Body of pancreas (tissue), 4 donors: ENCODE measurements at regions not wholly inside any gene's neighbourhood (a gene's known extent, or its start where the extent isn't known, plus 50 kb on each side); places are given as distances from the start of the nearest gene placed in this dataset.

Experiments used
- CTCF ChIP-seq, 7 experiments: fragments of 450-650 bp in 4 of 7; fragments of 200-600 bp in 3 of 7; sonication (generic) in 3 of 7; IDR thresholded peaks; one replicate each; pipeline ENCODE4 v1.5.1; 2016 to 2019; ENCODE audit warnings: antibody characterized with exemption in 7 of 7
- POLR2A ChIP-seq, 3 donors: fragments of 450-650 bp; IDR thresholded peaks; one replicate each; pipeline ENCODE4 v1.6.1; 2016; ENCODE audit warnings: antibody characterized with exemption in 3 of 3, mild to moderate bottlenecking in 2 of 3

GRCh38 chr16:11425140-11425539 is 79.9 kb downstream of the RMI2 start:
- TF ChIP-seq POLR2A (IDR thresholded peaks at IDR 0.05) (no peak), CTCF (IDR thresholded peaks at IDR 0.05) (no peak)
